ENCODE measurements at regions not wholly inside any gene's neighbourhood (a gene's known extent, or its start where the extent isn't known, plus 50 kb on each side); places are given as distances from the start of the nearest gene placed in this dataset.

DNA sequence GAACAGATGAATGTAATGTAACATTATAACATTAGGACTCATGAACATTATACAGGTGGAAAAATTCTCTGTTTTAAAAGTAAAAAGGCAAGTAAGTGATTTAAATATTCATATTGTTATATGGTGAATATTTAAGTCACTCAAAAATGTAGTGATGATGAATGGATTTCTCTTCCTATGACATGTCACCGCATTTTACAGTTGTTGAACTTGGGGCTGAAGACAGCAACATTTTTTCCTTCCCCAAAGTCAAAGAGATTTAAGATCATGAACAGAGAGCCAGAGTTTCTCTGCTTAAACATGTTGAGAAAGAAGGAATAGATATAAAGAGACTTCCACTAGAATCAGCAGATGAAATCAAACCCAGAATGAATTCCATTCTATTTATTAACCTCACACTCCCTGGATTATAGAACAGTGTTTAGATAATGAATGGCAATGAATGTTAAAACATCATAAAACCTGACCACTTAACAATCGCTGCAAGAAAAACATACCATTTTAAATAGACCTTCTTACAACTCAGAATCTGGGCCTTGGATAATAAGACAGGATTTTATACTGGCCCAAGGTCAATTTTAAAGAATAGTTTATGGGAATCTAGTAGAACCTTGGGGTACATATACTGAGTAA is 163.6 kb upstream of the SIX2 start:
- TF ChIP-seq CTCF (optimal IDR thresholded peaks at IDR 0.05 in 1 of 3, IDR thresholded peaks at IDR 0.05 in 1 of 3, conservative IDR thresholded peaks at IDR 0.05 in 1 of 3; ENCODE audit: extremely low read depth in 1 of 3, insufficient read depth in 2 of 3, low read length in 3 of 3) (no peak), EZH2 (IDR thresholded peaks at IDR 0.05; ENCODE audit: low read length) (no peak)

Measured in keratinocyte (primary cell).